ENCODE measurements at regions not wholly inside any gene's neighbourhood (a gene's known extent, or its start where the extent isn't known, plus 50 kb on each side); places are given as distances from the start of the nearest gene placed in this dataset.

DNA sequence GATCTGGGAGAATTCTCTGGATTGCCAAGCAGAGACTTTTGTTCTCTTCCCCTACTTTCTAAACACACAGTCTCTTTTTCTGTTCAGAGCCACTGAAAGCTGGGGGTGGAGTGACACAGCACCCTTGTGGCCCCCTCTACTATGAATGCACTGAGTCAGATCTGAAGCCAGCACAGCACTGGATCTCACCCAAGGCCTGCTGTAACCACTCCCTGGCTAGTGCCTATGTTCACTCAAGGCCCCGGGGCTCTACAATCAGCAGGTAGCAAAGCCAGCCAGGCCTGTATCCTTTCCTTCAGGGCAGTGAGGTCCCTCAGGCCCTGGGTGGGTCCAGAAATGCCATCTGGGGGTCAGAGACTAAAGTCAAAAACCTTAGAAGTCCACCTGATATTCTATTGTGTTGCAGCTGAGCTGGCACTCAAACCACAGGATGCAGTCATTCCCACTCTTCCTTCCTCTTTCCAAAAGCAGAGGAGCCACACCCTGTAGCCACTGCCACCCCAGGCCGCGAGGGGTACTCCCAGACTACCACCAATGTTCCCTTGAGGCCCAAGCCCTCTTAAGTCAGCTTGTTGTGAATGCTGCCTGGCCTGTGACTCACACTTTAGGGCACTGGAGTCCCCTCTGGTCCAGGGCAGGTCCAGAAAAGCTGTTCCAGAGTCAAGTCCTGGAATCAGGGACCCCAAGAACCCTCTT lies 110.1 kb upstream of the RXFP2 start:
- ChIA-PET CTCF (ENCODE audit: unreplicated experiment) (no interaction called here), POLR2A (interaction anchor here (0.7 kb wide), 1 partner anchor 417 kb away, joined by 3 read pairs; no protein-coding TSS in a partner anchor)
- Histone ChIP-seq H4K20me1 (ENCODE audit: insufficient read depth, low read length) (no peaks in the 10 kb centered on the region), H3K27ac (ENCODE audit: low read depth, low read length, poor library complexity, severe bottlenecking) (no peak overlapping the region), H3K4me2 (ENCODE audit: low read length) (no peak overlapping the region), H3K4me3 (ENCODE audit: low read depth, low read length, poor library complexity, severe bottlenecking) (no peak overlapping the region), H3K36me3 (ENCODE audit: insufficient read depth, low read length) (no peaks in the 10 kb centered on the region), H3K9me3 (ENCODE audit: low read length) (no peaks in the 10 kb centered on the region), H3K79me2 (ENCODE audit: insufficient read depth, low read depth, low read length) (no peaks in the 10 kb centered on the region), H3K9me2 (ENCODE audit: insufficient read depth, low read length) (no peaks in the 10 kb centered on the region), H2AFZ (ENCODE audit: low read length) (no peak overlapping the region), H3K4me1 (ENCODE audit: insufficient read depth, low read length, poor library complexity, severe bottlenecking) (no peaks in the 10 kb centered on the region)
- BruUV-seq (replicated peaks) = no TSS peak
- intact Hi-C loops (cut with micrococcal nuclease; ENCODE audit: unreplicated experiment) = no loop called here
- no peak for DNase-seq (ENCODE audit: low spot score)
- no peak for TF ChIP-seq EZH2phosphoT487 (IDR thresholded peaks at IDR 0.05; ENCODE audit: borderline replicate concordance, low read depth, low read length)
- TF ChIP-seq, protein P1, sequence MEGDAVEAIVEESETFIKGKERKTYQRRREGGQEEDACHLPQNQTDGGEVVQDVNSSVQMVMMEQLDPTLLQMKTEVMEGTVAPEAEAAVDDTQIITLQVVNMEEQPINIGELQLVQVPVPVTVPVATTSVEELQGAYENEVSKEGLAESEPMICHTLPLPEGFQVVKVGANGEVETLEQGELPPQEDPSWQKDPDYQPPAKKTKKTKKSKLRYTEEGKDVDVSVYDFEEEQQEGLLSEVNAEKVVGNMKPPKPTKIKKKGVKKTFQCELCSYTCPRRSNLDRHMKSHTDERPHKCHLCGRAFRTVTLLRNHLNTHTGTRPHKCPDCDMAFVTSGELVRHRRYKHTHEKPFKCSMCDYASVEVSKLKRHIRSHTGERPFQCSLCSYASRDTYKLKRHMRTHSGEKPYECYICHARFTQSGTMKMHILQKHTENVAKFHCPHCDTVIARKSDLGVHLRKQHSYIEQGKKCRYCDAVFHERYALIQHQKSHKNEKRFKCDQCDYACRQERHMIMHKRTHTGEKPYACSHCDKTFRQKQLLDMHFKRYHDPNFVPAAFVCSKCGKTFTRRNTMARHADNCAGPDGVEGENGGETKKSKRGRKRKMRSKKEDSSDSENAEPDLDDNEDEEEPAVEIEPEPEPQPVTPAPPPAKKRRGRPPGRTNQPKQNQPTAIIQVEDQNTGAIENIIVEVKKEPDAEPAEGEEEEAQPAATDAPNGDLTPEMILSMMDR (conservative IDR thresholded peaks at IDR 0.05; ENCODE audit: low read length) = no peak

DNA sequence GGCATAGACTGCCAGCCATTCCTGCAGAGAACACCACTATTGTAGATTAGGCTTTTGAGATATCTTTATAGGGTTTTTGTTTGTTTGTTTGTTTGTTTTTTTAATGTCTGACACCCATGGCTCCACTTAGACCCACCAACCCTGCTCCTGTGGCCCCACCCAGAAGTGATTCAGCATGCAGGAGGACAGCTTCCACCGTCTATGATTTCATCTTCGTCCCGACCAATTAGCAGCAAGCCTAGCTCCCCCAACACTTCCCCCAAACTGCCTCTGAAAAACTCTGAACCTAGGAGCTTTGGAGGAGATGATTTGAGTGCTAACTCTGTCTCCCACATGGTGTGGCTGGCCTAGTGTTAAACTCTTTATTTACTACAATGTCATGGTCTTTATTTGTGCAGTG lies 108.3 kb upstream of the RXFP2 start:
- Histone ChIP-seq H4K20me1 (ENCODE audit: insufficient read depth, low read length) (no peaks in the 10 kb centered on the region), H3K27ac (ENCODE audit: low read depth, low read length, poor library complexity, severe bottlenecking) (no peak overlapping the region), H3K4me2 (ENCODE audit: low read length) (no peak overlapping the region), H3K9me2 (ENCODE audit: insufficient read depth, low read length) (no peaks in the 10 kb centered on the region), H3K9me3 (ENCODE audit: low read length) (no peaks in the 10 kb centered on the region), H3K36me3 (ENCODE audit: insufficient read depth, low read length) (no peaks in the 10 kb centered on the region), H3K4me3 (ENCODE audit: low read depth, low read length, poor library complexity, severe bottlenecking) (no peak overlapping the region), H2AFZ (ENCODE audit: low read length) (no peak overlapping the region), H3K4me1 (ENCODE audit: insufficient read depth, low read length, poor library complexity, severe bottlenecking) (no peaks in the 10 kb centered on the region), H3K79me2 (ENCODE audit: insufficient read depth, low read depth, low read length) (no peaks in the 10 kb centered on the region)
- intact Hi-C loops (cut with micrococcal nuclease; ENCODE audit: unreplicated experiment) = no loop called here
- no peak for DNase-seq (ENCODE audit: low spot score)
- ChIA-PET CTCF (ENCODE audit: unreplicated experiment) (no interaction called here), POLR2A (interaction anchor here (0.7 kb wide), 1 partner anchor 1240 kb away, joined by 3 read pairs; no protein-coding TSS in a partner anchor)
- TF ChIP-seq, protein P1 (conservative IDR thresholded peaks at IDR 0.05; ENCODE audit: low read length) = no peak
- TF ChIP-seq EZH2phosphoT487 (IDR thresholded peaks at IDR 0.05; ENCODE audit: borderline replicate concordance, low read depth, low read length) = no peak
- BruUV-seq (replicated peaks) = no TSS peak

DNA sequence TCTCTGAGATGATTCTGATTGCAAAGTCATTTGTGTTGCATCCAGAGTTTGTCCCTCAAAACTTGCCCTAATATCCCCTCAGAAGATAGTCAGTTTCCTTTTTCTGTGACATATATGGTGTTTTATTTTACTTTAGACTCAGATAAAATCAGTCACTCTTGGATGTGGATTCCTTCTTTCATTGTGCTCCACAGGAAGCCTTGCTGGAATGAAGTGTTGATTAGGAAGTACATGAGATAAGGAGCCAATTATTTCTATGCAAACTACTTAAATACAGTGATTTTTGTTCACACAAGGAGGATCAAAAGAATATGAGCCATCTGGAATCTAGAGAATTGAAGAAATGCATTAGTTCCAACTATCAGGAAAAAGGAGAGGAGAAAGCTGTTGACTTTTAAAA lies 107.6 kb upstream of the RXFP2 start:
- intact Hi-C loops (cut with micrococcal nuclease; ENCODE audit: unreplicated experiment) = no loop called here
- Histone ChIP-seq H3K9me2 (ENCODE audit: insufficient read depth, low read length) (no peaks in the 10 kb centered on the region), H2AFZ (ENCODE audit: low read length) (no peak overlapping the region), H4K20me1 (ENCODE audit: insufficient read depth, low read length) (no peaks in the 10 kb centered on the region), H3K9me3 (ENCODE audit: low read length) (no peaks in the 10 kb centered on the region), H3K4me3 (ENCODE audit: low read depth, low read length, poor library complexity, severe bottlenecking) (no peak overlapping the region), H3K4me1 (ENCODE audit: insufficient read depth, low read length, poor library complexity, severe bottlenecking) (no peaks in the 10 kb centered on the region), H3K4me2 (ENCODE audit: low read length) (no peak overlapping the region), H3K36me3 (ENCODE audit: insufficient read depth, low read length) (no peaks in the 10 kb centered on the region), H3K79me2 (ENCODE audit: insufficient read depth, low read depth, low read length) (no peaks in the 10 kb centered on the region), H3K27ac (ENCODE audit: low read depth, low read length, poor library complexity, severe bottlenecking) (no peak overlapping the region)
- ChIA-PET CTCF (ENCODE audit: unreplicated experiment) (no interaction called here), POLR2A (no interaction called here)
- BruUV-seq (replicated peaks) = no TSS peak
- DNase-seq (ENCODE audit: low spot score) = no peak
- TF ChIP-seq EZH2phosphoT487 (IDR thresholded peaks at IDR 0.05; ENCODE audit: borderline replicate concordance, low read depth, low read length) = no peak
- TF ChIP-seq, protein P1 (conservative IDR thresholded peaks at IDR 0.05; ENCODE audit: low read length) = no peak
